ENCODE measurements at regions not wholly inside any gene's neighbourhood (a gene's known extent, or its start where the extent isn't known, plus 50 kb on each side); places are given as distances from the start of the nearest gene placed in this dataset.
A peak's percentile ranks its signal among the peaks of the same experiment; 100 is the strongest.

DNA sequence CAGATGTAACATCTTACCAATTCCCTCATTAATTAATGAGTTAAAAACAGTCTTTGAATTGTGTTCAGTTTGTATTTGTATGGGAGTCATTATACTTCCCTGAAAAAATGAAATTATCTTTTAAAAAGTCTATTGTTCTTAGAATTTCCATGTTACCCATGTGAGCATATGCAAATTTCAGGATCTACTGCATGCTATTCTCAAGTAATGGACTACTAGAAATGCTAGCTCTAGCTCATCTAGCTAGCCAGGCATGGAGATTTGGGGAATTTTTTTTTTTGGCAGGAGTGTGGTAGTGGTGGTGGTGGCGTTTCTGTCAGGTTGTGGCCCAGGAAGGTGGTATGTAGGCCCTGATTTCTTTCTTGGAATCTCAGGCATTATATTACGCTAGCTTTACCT lies 218.4 kb downstream of the AEBP2 start (continued):
- TF ChIP-seq ESRRG (CRISPR knock-in tag; IDR thresholded peaks at IDR 0.05) (no peak), ISL1 (CRISPR knock-in tag; IDR thresholded peaks at IDR 0.05) (no peak), TOX (CRISPR knock-in tag; IDR thresholded peaks at IDR 0.05; ENCODE audit: borderline replicate concordance) (no peak)
- TF ChIP-seq, protein P1, sequence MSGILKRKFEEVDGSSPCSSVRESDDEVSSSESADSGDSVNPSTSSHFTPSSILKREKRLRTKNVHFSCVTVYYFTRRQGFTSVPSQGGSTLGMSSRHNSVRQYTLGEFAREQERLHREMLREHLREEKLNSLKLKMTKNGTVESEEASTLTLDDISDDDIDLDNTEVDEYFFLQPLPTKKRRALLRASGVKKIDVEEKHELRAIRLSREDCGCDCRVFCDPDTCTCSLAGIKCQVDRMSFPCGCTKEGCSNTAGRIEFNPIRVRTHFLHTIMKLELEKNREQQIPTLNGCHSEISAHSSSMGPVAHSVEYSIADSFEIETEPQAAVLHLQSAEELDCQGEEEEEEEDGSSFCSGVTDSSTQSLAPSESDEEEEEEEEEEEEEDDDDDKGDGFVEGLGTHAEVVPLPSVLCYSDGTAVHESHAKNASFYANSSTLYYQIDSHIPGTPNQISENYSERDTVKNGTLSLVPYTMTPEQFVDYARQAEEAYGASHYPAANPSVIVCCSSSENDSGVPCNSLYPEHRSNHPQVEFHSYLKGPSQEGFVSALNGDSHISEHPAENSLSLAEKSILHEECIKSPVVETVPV (CRISPR knock-in tag; IDR thresholded peaks at IDR 0.05): no peak

DNA sequence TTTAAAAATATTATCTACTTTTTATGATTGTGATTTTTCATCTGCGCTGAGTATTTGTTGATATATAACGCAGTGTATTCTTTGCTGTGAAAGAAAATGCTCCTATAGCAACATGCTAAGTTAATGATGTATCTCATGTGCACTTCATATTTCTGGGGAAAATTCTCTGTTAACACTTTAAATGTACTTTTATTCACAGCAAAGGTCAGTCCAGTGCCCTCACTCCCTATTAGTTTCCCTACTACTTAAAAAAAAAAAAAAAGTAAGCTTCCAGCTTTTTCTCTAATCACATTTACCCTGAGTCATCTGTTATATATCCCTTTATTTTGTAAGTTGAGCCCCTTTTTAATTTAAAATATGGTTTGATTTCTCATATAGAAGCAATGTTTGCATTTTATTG lies 219.8 kb downstream of the AEBP2 start:
- TF ChIP-seq, protein P1 (CRISPR knock-in tag; IDR thresholded peaks at IDR 0.05): no peak
- TF ChIP-seq ZFP30 (CRISPR knock-in tag; IDR thresholded peaks at IDR 0.05) (no peak), ZNF565 (CRISPR knock-in tag; conservative IDR thresholded peaks at IDR 0.05; ENCODE audit: low read depth) (no peak), ARNTL (CRISPR knock-in tag; IDR thresholded peaks at IDR 0.05; ENCODE audit: borderline replicate concordance, low read depth) (no peak), ZC3H10 (CRISPR knock-in tag; IDR thresholded peaks at IDR 0.05) (no peak), ZFP3 (CRISPR knock-in tag; IDR thresholded peaks at IDR 0.05) (no peak)
- TF ChIP-seq, protein P2, sequence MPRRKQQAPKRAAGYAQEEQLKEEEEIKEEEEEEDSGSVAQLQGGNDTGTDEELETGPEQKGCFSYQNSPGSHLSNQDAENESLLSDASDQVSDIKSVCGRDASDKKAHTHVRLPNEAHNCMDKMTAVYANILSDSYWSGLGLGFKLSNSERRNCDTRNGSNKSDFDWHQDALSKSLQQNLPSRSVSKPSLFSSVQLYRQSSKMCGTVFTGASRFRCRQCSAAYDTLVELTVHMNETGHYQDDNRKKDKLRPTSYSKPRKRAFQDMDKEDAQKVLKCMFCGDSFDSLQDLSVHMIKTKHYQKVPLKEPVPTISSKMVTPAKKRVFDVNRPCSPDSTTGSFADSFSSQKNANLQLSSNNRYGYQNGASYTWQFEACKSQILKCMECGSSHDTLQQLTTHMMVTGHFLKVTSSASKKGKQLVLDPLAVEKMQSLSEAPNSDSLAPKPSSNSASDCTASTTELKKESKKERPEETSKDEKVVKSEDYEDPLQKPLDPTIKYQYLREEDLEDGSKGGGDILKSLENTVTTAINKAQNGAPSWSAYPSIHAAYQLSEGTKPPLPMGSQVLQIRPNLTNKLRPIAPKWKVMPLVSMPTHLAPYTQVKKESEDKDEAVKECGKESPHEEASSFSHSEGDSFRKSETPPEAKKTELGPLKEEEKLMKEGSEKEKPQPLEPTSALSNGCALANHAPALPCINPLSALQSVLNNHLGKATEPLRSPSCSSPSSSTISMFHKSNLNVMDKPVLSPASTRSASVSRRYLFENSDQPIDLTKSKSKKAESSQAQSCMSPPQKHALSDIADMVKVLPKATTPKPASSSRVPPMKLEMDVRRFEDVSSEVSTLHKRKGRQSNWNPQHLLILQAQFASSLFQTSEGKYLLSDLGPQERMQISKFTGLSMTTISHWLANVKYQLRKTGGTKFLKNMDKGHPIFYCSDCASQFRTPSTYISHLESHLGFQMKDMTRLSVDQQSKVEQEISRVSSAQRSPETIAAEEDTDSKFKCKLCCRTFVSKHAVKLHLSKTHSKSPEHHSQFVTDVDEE (CRISPR knock-in tag; IDR thresholded peaks at IDR 0.05): no peak
- TF ChIP-seq, protein P3, sequence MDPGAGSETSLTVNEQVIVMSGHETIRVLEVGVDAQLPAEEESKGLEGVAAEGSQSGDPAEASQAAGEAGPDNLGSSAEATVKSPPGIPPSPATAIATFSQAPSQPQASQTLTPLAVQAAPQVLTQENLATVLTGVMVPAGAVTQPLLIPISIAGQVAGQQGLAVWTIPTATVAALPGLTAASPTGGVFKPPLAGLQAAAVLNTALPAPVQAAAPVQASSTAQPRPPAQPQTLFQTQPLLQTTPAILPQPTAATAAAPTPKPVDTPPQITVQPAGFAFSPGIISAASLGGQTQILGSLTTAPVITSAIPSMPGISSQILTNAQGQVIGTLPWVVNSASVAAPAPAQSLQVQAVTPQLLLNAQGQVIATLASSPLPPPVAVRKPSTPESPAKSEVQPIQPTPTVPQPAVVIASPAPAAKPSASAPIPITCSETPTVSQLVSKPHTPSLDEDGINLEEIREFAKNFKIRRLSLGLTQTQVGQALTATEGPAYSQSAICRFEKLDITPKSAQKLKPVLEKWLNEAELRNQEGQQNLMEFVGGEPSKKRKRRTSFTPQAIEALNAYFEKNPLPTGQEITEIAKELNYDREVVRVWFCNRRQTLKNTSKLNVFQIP (CRISPR knock-in tag; IDR thresholded peaks at IDR 0.05; ENCODE audit: borderline replicate concordance, low read depth): no peak
- TF ChIP-seq, protein P4, sequence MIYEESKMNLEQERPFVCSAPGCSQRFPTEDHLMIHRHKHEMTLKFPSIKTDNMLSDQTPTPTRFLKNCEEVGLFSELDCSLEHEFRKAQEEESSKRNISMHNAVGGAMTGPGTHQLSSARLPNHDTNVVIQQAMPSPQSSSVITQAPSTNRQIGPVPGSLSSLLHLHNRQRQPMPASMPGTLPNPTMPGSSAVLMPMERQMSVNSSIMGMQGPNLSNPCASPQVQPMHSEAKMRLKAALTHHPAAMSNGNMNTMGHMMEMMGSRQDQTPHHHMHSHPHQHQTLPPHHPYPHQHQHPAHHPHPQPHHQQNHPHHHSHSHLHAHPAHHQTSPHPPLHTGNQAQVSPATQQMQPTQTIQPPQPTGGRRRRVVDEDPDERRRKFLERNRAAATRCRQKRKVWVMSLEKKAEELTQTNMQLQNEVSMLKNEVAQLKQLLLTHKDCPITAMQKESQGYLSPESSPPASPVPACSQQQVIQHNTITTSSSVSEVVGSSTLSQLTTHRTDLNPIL (CRISPR knock-in tag; IDR thresholded peaks at IDR 0.05; ENCODE audit: low read depth): no peak

DNA sequence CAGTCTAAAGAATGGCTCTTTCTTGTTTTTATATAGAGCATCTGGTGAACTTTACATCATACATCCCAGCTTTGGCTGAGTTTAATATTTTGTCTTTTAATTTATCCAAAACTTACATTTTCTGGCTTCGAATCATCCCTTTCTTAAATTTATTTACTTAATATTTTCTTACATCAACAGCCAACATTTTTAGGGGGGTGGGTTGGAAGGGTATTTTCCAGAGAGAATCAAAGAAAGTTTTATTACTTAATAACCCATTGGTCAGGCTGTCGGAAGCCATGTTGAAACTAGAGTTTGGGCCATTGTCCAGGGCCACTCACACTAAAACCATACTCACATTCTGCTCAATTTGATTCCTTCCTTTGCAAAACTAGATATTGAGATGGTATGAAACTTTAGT lies 220.2 kb downstream of the AEBP2 start:
- ATAC-seq: no peak
- TF ChIP-seq TOX (CRISPR knock-in tag; IDR thresholded peaks at IDR 0.05; ENCODE audit: borderline replicate concordance): no peak
- no peak for TF ChIP-seq CSDC2 (CRISPR knock-in tag; IDR thresholded peaks at IDR 0.05)
- no peak for TF ChIP-seq GLIS3 (CRISPR knock-in tag; IDR thresholded peaks at IDR 0.05)
- TF ChIP-seq RARB (CRISPR knock-in tag; IDR thresholded peaks at IDR 0.05): no peak
- TF ChIP-seq ESRRG (CRISPR knock-in tag; IDR thresholded peaks at IDR 0.05): no peak
- TF ChIP-seq SNAI2 (CRISPR knock-in tag; IDR thresholded peaks at IDR 0.05): no peak
- TF ChIP-seq, protein P4 (CRISPR knock-in tag; IDR thresholded peaks at IDR 0.05; ENCODE audit: low read depth): no peak
- no peak for TF ChIP-seq PPARA (CRISPR knock-in tag; IDR thresholded peaks at IDR 0.05; ENCODE audit: borderline replicate concordance)
- no peak for TF ChIP-seq ZNF565 (CRISPR knock-in tag; conservative IDR thresholded peaks at IDR 0.05; ENCODE audit: low read depth)
- TF ChIP-seq, protein P3 (CRISPR knock-in tag; IDR thresholded peaks at IDR 0.05; ENCODE audit: borderline replicate concordance, low read depth): no peak
- TF ChIP-seq, protein P5, sequence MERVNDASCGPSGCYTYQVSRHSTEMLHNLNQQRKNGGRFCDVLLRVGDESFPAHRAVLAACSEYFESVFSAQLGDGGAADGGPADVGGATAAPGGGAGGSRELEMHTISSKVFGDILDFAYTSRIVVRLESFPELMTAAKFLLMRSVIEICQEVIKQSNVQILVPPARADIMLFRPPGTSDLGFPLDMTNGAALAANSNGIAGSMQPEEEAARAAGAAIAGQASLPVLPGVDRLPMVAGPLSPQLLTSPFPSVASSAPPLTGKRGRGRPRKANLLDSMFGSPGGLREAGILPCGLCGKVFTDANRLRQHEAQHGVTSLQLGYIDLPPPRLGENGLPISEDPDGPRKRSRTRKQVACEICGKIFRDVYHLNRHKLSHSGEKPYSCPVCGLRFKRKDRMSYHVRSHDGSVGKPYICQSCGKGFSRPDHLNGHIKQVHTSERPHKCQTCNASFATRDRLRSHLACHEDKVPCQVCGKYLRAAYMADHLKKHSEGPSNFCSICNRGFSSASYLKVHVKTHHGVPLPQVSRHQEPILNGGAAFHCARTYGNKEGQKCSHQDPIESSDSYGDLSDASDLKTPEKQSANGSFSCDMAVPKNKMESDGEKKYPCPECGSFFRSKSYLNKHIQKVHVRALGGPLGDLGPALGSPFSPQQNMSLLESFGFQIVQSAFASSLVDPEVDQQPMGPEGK (CRISPR knock-in tag; IDR thresholded peaks at IDR 0.05; ENCODE audit: borderline replicate concordance): no peak
- no peak for TF ChIP-seq OSR1 (CRISPR knock-in tag; IDR thresholded peaks at IDR 0.05)
- no peak for TF ChIP-seq ISL1 (CRISPR knock-in tag; IDR thresholded peaks at IDR 0.05)

More for the DNA sequence above, 219.8 kb downstream of the AEBP2 start:
- peak; percentile 30; the same call in 1 of the 3 replicates for ATAC-seq

Data from SK-N-SH treated with all-trans-retinoic acid at 6 μM for 48 hours (cell line).